Common myeloid progenitor, CD34-positive (primary cell): ENCODE measurements at regions not wholly inside any gene's neighbourhood (a gene's known extent, or its start where the extent isn't known, plus 50 kb on each side); places are given as distances from the start of the nearest gene placed in this dataset.

Source experiments
- CTCF ChIA-PET: fragments of 350-600 bp; sonication (Branson Sonifier 250); formaldehyde crosslinking; loops from one replicate; lab custom pipeline; 2021; ENCODE audit warnings: antibody characterized with exemption; lab: Charles Lee
- POLR2A ChIA-PET: fragments of 350-600 bp; sonication (Branson Sonifier 250); formaldehyde crosslinking; loops from one replicate; lab custom pipeline; 2021; ENCODE audit warnings: antibody characterized with exemption; lab: Charles Lee
- DNase-seq, 3 donors: peaks; one replicate each; pipeline versions ENCODE4 v3.0.0 to v3.0.0-alpha.2; 2013
- H3K27ac ChIP-seq, 2 experiments: 1 replicate in 1 of 2; 2 replicates in 1 of 2; pipeline ENCODE4 v1.7.0; 2013; ENCODE audit warnings: inconsistent platforms in 2 of 2, low read length in 2 of 2, mild to moderate bottlenecking in 2 of 2, low read depth in 1 of 2, moderate library complexity in 1 of 2; ENCODE audit not compliant: severe bottlenecking in 2 of 2, insufficient read depth in 1 of 2, poor library complexity in 1 of 2
- H3K27me3 ChIP-seq, 5 experiments: replicated peaks in 2 of 5; 1 replicate in 3 of 5; 2 replicates in 2 of 5; pipeline versions ENCODE4 v1.6.1 to v1.7.0; 2013; ENCODE audit warnings: low read length in 4 of 5, mild to moderate bottlenecking in 2 of 5, moderate library complexity in 2 of 5, inconsistent platforms in 1 of 5; ENCODE audit not compliant: insufficient read depth in 5 of 5, control insufficient read depth in 4 of 5
- H3K36me3 ChIP-seq, 4 experiments: 1 replicate in 2 of 4; 2 replicates in 2 of 4; pipeline versions ENCODE4 v1.6.1 to v1.7.0; 2013; ENCODE audit warnings: low read length in 3 of 4, control low read depth in 1 of 4, mild to moderate bottlenecking in 1 of 4; ENCODE audit not compliant: control insufficient read depth in 4 of 4, insufficient read depth in 4 of 4
- H3K4me1 ChIP-seq, 4 experiments: 1 replicate in 3 of 4; 2 replicates in 1 of 4; pipeline versions ENCODE4 v1.6.1 to v1.7.1; 2013; ENCODE audit warnings: low read length in 3 of 4, mild to moderate bottlenecking in 3 of 4, control low read depth in 1 of 4, inconsistent platforms in 1 of 4, moderate library complexity in 1 of 4; ENCODE audit not compliant: control insufficient read depth in 4 of 4, insufficient read depth in 4 of 4; ENCODE audit errors: control extremely low read depth in 1 of 4
- H3K4me3 ChIP-seq, 7 experiments: 1 replicate in 4 of 7; 2 replicates in 3 of 7; pipeline versions ENCODE4 v1.5.1 to v1.7.0; 2013; ENCODE audit warnings: mild to moderate bottlenecking in 7 of 7, low read length in 6 of 7, moderate library complexity in 6 of 7, inconsistent platforms in 2 of 7, low read depth in 2 of 7, control low read depth in 1 of 7; ENCODE audit not compliant: insufficient read depth in 4 of 7, control insufficient read depth in 1 of 7; ENCODE audit errors: extremely low read depth in 1 of 7
- H3K9me3 ChIP-seq, 5 experiments: 1 replicate in 4 of 5; 2 replicates in 1 of 5; pipeline versions ENCODE4 v1.6.1 to v1.7.1; 2013; ENCODE audit warnings: low read length in 4 of 5, mild to moderate bottlenecking in 2 of 5, inconsistent platforms in 1 of 5, low read depth in 1 of 5, moderate library complexity in 1 of 5; ENCODE audit not compliant: control insufficient read depth in 4 of 5, insufficient read depth in 2 of 5; ENCODE audit errors: control extremely low read depth in 1 of 5
- WGBS: methylation state at CpG from one replicate; pipeline ENCODE4 v1.1.5; 2013; ENCODE audit not compliant: insufficient coverage; 5-methylcytosine and 5-hydroxymethylcytosine counted together

DNA sequence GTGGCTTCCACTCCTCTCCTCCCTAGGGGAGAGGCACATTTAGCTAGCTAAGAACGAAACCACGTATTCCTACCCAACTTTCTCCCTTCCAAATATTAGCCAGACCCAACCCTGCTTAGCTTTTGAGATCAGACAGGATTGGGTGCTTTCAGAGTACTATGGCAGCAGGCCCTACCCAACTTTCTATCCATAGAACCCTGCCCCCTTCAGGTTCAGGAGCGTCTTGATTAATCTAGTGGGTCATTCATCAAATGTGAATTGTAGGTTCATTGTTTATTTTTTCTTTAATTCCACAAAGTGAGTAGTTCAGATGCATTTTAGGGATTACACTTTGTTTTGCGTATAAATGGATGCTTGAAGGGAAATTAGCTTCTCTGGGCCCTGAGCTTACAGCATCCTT is 188.3 kb downstream of the MIB1 start:
- H3K36me3 ChIP-seq: no peaks in the 10 kb centered on the region
- ChIA-PET CTCF (no interaction called here), POLR2A (no interaction called here)
- H3K27me3 ChIP-seq: peaks cover 0 to 1% (median 0%) of the 10 kb centered on the region in 5 experiments
- 50% methylated on average over 2 of the region's 4 CpGs for WGBS
- no peak overlapping the region for H3K4me3 ChIP-seq
- DNase-seq: no peak
- no peaks in the 10 kb centered on the region for H3K9me3 ChIP-seq
- no peak overlapping the region for H3K27ac ChIP-seq
- H3K4me1 ChIP-seq: no peaks in the 10 kb centered on the region

DNA sequence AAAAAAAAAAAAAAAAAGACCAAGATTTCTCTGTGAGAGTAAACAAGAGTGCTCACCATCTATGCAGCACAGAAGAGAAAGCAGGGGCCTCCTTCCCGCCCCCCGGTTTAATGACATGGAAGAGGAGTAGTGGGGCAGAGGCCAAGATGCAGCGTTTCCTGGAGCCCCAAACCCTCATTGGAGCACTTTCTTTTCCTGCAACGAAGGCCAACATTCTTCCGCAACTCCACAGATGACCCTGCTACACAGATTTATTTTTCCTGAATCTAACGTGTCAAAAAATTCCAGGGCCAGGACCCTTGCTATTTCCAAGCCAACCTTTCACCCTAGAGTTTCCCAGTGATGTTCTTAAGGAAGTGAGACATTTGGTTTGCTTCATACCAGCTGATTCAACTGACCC is 189.6 kb downstream of the MIB1 start:
- DNase-seq: no peak
- Histone ChIP-seq H3K9me3 (no peaks in the 10 kb centered on the region), H3K27me3 (peaks cover 0 to 1% (median 0%) of the 10 kb centered on the region in 5 experiments), H3K27ac (no peak overlapping the region), H3K4me1 (no peaks in the 10 kb centered on the region), H3K36me3 (no peaks in the 10 kb centered on the region), H3K4me3 (no peak overlapping the region)
- ChIA-PET POLR2A (no interaction called here), CTCF (no interaction called here)
- WGBS: 94% methylated on average over 5 of the region's 6 CpGs

DNA sequence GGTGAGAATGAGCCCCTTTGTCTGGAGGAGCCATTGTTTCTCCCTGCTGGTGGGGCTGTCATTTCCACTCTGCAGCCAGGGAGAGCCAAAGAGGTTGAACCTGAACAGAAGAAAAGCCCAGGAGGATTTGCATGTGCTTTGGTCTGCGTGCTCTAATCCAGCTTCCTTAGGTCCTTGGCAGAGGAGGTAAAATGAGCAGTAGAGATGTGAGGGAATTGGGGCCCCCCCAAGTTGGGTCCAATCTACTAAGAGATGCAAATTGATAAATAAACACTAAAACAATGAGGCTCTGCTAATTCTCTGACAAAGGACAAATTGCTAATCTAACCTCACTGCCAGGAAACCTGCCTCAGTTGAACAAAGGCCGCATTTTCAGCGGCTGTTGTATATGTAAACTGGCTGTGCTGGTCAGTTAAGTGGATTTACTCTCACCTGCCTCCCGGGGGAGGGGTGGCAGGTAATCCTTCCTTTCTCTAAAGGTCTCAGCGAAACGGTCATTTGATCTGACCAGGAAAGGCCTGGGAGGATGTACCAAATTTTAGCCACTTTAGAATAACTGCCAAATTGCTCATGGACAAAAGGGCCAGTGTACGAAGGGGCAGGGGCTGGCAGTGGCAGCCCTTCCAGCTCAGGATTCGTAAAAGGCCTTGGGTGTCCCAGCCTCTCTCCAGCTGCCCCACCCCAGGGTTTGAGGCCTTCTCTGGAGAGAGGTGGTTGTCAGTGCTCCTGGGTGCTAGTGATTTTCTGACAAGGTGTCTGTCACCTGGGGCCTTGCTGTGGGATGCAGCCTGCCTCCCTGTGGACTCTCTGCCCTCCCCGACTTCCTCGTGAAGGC is 193.6 kb downstream of the MIB1 start:
- Histone ChIP-seq H3K9me3 (no peaks in the 10 kb centered on the region), H3K4me3 (no peak overlapping the region), H3K27me3 (peaks cover 0 to 1% (median 0%) of the 10 kb centered on the region in 5 experiments), H3K36me3 (no peaks in the 10 kb centered on the region), H3K4me1 (no peaks in the 10 kb centered on the region), H3K27ac (no peak overlapping the region)
- DNase-seq: no peak
- ChIA-PET CTCF (no interaction called here), POLR2A (no interaction called here)
- WGBS: 94% methylated on average over 6 of the region's 10 CpGs

DNA sequence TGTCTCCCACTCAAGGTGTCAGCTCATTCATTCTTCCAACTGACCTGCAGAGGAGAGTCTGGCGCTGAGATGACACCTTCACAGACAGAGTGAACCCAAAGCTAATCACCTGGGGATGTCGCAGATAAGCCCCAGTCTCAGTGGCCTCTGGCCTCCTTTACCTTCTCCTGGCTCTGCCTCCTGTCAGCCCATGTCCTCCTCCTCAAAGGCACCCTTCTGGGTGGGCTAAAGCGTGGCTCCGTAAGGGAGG is 194.1 kb downstream of the MIB1 start:
- CTCF ChIA-PET: no interaction called here
- POLR2A ChIA-PET: no interaction called here

DNA sequence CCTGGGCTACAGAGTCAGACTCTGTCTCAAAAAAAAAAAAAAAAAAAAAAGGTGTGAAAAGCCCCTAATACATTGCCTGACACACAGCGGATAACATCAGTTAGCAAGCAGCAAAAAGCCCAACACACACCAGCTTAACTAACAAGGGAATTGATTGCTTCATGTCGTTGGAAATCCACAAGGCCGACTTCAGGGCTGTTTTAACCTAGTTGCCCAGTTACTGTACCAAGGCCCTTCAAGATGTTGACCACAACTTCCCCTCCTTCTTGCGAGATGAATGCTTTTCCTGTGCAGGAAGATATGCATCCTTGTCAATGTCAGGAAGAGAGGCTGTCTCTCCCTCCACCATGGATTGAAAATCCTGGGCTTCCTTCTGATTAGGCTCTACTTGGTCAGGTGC is 202.9 kb downstream of the MIB1 start:
- Histone ChIP-seq H3K27ac (no peak overlapping the region), H3K36me3 (no peaks in the 10 kb centered on the region), H3K4me3 (no peak overlapping the region), H3K27me3 (no peaks in the 10 kb centered on the region), H3K9me3 (no peaks in the 10 kb centered on the region), H3K4me1 (no peaks in the 10 kb centered on the region)
- ChIA-PET POLR2A (no interaction called here), CTCF (no interaction called here)
- WGBS: 39% methylated on average over 3 of the region's 4 CpGs
- DNase-seq: peak in 2 of 3 donors; percentile 27 to 41

More for the DNA sequence above, 194.1 kb downstream of the MIB1 start:
- no peak overlapping the region for H3K4me3 ChIP-seq
- no peak for DNase-seq
- H3K4me1 ChIP-seq: no peaks in the 10 kb centered on the region
- no peaks in the 10 kb centered on the region for H3K27me3 ChIP-seq
- H3K9me3 ChIP-seq: no peaks in the 10 kb centered on the region
- H3K36me3 ChIP-seq: no peaks in the 10 kb centered on the region
- H3K27ac ChIP-seq: no peak overlapping the region
- WGBS: 81% methylated on average over 4 of the region's 4 CpGs

DNA sequence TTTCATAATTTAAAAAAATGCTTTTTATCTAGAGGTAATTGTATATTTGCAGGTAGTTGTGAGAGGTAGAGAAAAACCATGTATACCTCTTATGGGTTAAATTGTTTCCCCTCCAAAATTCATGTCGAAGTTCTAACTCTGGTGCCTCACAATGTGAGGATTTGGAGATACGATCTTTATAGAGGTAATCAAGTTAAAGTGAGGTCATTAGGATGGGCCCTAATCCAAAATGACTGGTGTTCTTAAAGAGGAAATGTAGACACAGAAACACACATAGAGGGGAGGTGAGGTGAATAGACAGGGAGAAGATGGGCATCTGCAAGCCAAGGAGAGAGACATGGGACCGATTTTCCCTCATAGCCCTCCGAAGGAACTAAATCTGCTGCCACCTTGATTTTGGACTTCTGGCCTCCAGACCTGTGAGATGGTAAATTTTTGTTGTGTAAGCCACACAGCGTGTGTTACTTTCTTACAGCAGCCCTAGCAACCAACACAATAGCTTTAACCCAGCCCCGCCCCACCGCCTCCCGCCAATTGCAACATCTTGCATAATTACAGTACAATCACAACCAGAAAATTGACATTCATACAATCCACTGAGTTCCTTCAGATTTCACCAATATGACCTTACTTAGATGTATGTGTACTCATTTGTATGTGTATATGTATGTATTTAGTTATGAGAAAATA is 208.9 kb downstream of the MIB1 start:
- Histone ChIP-seq H3K9me3 (peaks cover 0 to 3% (median 0%) of the 10 kb centered on the region in 5 experiments), H3K27me3 (peaks cover 0 to 4% (median 1%) of the 10 kb centered on the region in 5 experiments), H3K36me3 (no peaks in the 10 kb centered on the region), H3K27ac (no peak overlapping the region), H3K4me1 (no peaks in the 10 kb centered on the region), H3K4me3 (no peak overlapping the region)
- no peak for DNase-seq
- 92% methylated on average over 5 of the region's 8 CpGs for WGBS
- POLR2A ChIA-PET: no interaction called here
- CTCF ChIA-PET: no interaction called here
